ENCODE measurements at regions not wholly inside any gene's neighbourhood (a gene's known extent, or its start where the extent isn't known, plus 50 kb on each side); places are given as distances from the start of the nearest gene placed in this dataset.

GRCh38 chr4:108322497-108322896, 153.8 kb upstream of the LEF1 start:
- no peak for DNase-seq

- DNase-seq, result no peak
These were observed 151.3 kb upstream of the LEF1 start for GRCh38 chr4:108320061-108320460.

GRCh38 chr4:108317377-108317776, 148.6 kb upstream of the LEF1 start:
- no peak for DNase-seq

GRCh38 chr4:108315694-108316093, 147.0 kb upstream of the LEF1 start:
- no peak for DNase-seq

GRCh38 chr4:108314900-108315589, 146.3 kb upstream of the LEF1 start:
- no peak for DNase-seq

GRCh38 chr4:108313546-108314339, 145.0 kb upstream of the LEF1 start:
- no peak for DNase-seq

- DNase-seq, result no peak
These were observed 142.6 kb upstream of the LEF1 start for GRCh38 chr4:108311313-108311712.

- no peak for DNase-seq
These were observed 134.9 kb upstream of the LEF1 start for GRCh38 chr4:108303488-108304177.

- no peak for DNase-seq
These were observed 133.0 kb upstream of the LEF1 start for GRCh38 chr4:108301545-108302251.

GRCh38 chr4:108297605-108298004, 128.9 kb upstream of the LEF1 start:
- no peak for DNase-seq

- DNase-seq, result no peak
These were observed 123.5 kb upstream of the LEF1 start for GRCh38 chr4:108292229-108292628.

GRCh38 chr4:108291137-108291536, 122.4 kb upstream of the LEF1 start:
- DNase-seq, result no peak

GRCh38 chr4:108287834-108288413, 119.2 kb upstream of the LEF1 start:
- no peak for DNase-seq

GRCh38 chr4:108280072-108280471, 111.3 kb upstream of the LEF1 start:
- no peak for DNase-seq

GRCh38 chr4:108276690-108277089, 108.0 kb upstream of the LEF1 start:
- no peak for DNase-seq

GRCh38 chr4:108272986-108273385, 104.3 kb upstream of the LEF1 start:
- no peak for DNase-seq

- DNase-seq, result no peak
These were observed 103.8 kb upstream of the LEF1 start for GRCh38 chr4:108272561-108272960.

GRCh38 chr4:108272046-108272445, 103.3 kb upstream of the LEF1 start:
- no peak for DNase-seq

GRCh38 chr4:108270466-108271450, 102.0 kb upstream of the LEF1 start:
- DNase-seq, result no peak

GRCh38 chr4:108264693-108265092, 96.0 kb upstream of the LEF1 start:
- no peak for DNase-seq

- DNase-seq, result no peak
These were observed 94.3 kb upstream of the LEF1 start for GRCh38 chr4:108263057-108263456.

GRCh38 chr4:108261026-108261425, 92.3 kb upstream of the LEF1 start:
- DNase-seq, result no peak
